ENCODE measurements at regions not wholly inside any gene's neighbourhood (a gene's known extent, or its start where the extent isn't known, plus 50 kb on each side); places are given as distances from the start of the nearest gene placed in this dataset.

- ChIA-PET CTCF (no interaction called here), POLR2A (no interaction called here)
- no peak for DNase-seq (ENCODE audit: low read depth, low spot score)
- Histone ChIP-seq H3K27me3 (ENCODE audit: control insufficient read depth, insufficient read depth, low read length) (no peaks in the 10 kb centered on the region), H3K27ac (ENCODE audit: low read depth, low read length) (no peak overlapping the region), H3K4me3 (ENCODE audit: low read depth, low read length) (no peak overlapping the region), H3K9me3 (ENCODE audit: control insufficient read depth, insufficient read depth, low read length) (no peaks in the 10 kb centered on the region)
- no peak for TF ChIP-seq CTCF (IDR thresholded peaks at IDR 0.05; ENCODE audit: low read depth, low read length)
Observed at GRCh38 chr16:51731160-51731559, 580.1 kb upstream of the SALL1 start.

- no peaks in the 10 kb centered on the region for H3K9me3 ChIP-seq (ENCODE audit: control insufficient read depth, insufficient read depth, low read length)
- no peaks in the 10 kb centered on the region for H3K27me3 ChIP-seq (ENCODE audit: control insufficient read depth, insufficient read depth, low read length)
- ChIA-PET POLR2A (no interaction called here), CTCF (no interaction called here)
- H3K4me3 ChIP-seq (ENCODE audit: low read depth, low read length) = no peak overlapping the region
- DNase-seq (ENCODE audit: low read depth, low spot score) = no peak
- H3K27ac ChIP-seq (ENCODE audit: low read depth, low read length) = no peak overlapping the region
- no peak for TF ChIP-seq CTCF (IDR thresholded peaks at IDR 0.05; ENCODE audit: low read depth, low read length)
Observed at GRCh38 chr16:51723036-51723724, 572.1 kb upstream of the SALL1 start.

- Histone ChIP-seq H3K27ac (ENCODE audit: low read depth, low read length) (no peak overlapping the region), H3K9me3 (ENCODE audit: control insufficient read depth, insufficient read depth, low read length) (no peaks in the 10 kb centered on the region), H3K27me3 (ENCODE audit: control insufficient read depth, insufficient read depth, low read length) (no peaks in the 10 kb centered on the region), H3K4me3 (ENCODE audit: low read depth, low read length) (no peak overlapping the region)
- ChIA-PET CTCF (no interaction called here), POLR2A (no interaction called here)
- TF ChIP-seq CTCF (IDR thresholded peaks at IDR 0.05; ENCODE audit: low read depth, low read length) = no peak
- DNase-seq (ENCODE audit: low read depth, low spot score) = no peak
Observed at GRCh38 chr16:51722467-51722866, 571.4 kb upstream of the SALL1 start.

GRCh38 chr16:51719376-51719775 lies 568.3 kb upstream of the SALL1 start:
- ChIA-PET CTCF (no interaction called here), POLR2A (no interaction called here)
- no peak overlapping the region for H3K27ac ChIP-seq (ENCODE audit: low read depth, low read length)
- H3K4me3 ChIP-seq (ENCODE audit: low read depth, low read length) = no peak overlapping the region
- no peaks in the 10 kb centered on the region for H3K9me3 ChIP-seq (ENCODE audit: control insufficient read depth, insufficient read depth, low read length)
- H3K27me3 ChIP-seq (ENCODE audit: control insufficient read depth, insufficient read depth, low read length) = no peaks in the 10 kb centered on the region
- DNase-seq (ENCODE audit: low read depth, low spot score) = no peak
- no peak for TF ChIP-seq CTCF (IDR thresholded peaks at IDR 0.05; ENCODE audit: low read depth, low read length)

GRCh38 chr16:51716195-51716594 lies 565.1 kb upstream of the SALL1 start:
- Histone ChIP-seq H3K9me3 (ENCODE audit: control insufficient read depth, insufficient read depth, low read length) (no peaks in the 10 kb centered on the region), H3K4me3 (ENCODE audit: low read depth, low read length) (no peak overlapping the region), H3K27me3 (ENCODE audit: control insufficient read depth, insufficient read depth, low read length) (no peaks in the 10 kb centered on the region), H3K27ac (ENCODE audit: low read depth, low read length) (no peak overlapping the region)
- ChIA-PET CTCF (no interaction called here), POLR2A (no interaction called here)
- no peak for TF ChIP-seq CTCF (IDR thresholded peaks at IDR 0.05; ENCODE audit: low read depth, low read length)
- DNase-seq (ENCODE audit: low read depth, low spot score) = no peak
